LNCaP clone FGC (cell line): ENCODE measurements at regions not wholly inside any gene's neighbourhood (a gene's known extent, or its start where the extent isn't known, plus 50 kb on each side); places are given as distances from the start of the nearest gene placed in this dataset.
A peak's percentile ranks its signal among the peaks of the same experiment; 100 is the strongest.

Source experiments
- DNase-seq: peaks from one replicate; pipeline ENCODE4 v3.0.0-alpha.2; 2011; ENCODE audit warnings: low read depth
- H3K4me3 ChIP-seq: 2 replicates; pipeline ENCODE4 v1.5.1; 2011; ENCODE audit warnings: mild to moderate bottlenecking, low read depth, low read length, control low read depth
- CTCF ChIP-seq: IDR thresholded peaks from 2 replicates; pipeline ENCODE4 v1.5.1; 2012; ENCODE audit warnings: mild to moderate bottlenecking; ENCODE audit not compliant: control insufficient read depth, insufficient read depth; ENCODE audit errors: extremely low read depth

GRCh38 chrX:4674028-4674782 lies 960.8 kb upstream of the PRKX start:
- no peak overlapping the region for H3K4me3 ChIP-seq
- TF ChIP-seq CTCF: no peak
- no peak for DNase-seq

- no peak for TF ChIP-seq CTCF
- no peak for DNase-seq
- no peak overlapping the region for H3K4me3 ChIP-seq
Observed at GRCh38 chrX:4671344-4671743, 957.9 kb upstream of the PRKX start.

GRCh38 chrX:4670606-4671005 lies 957.2 kb upstream of the PRKX start:
- DNase-seq: no peak
- 0 out of 2 replicates have a peak, but pooled peaks have one; percentile 4 for TF ChIP-seq CTCF
- no peak overlapping the region for H3K4me3 ChIP-seq

GRCh38 chrX:4668802-4669536 lies 955.5 kb upstream of the PRKX start:
- no peak for DNase-seq
- no peak for TF ChIP-seq CTCF

GRCh38 chrX:4663085-4663484 lies 949.6 kb upstream of the PRKX start:
- DNase-seq: no peak
- no peak overlapping the region for H3K4me3 ChIP-seq
- no peak for TF ChIP-seq CTCF

More at GRCh38 chrX:4668802-4669536, 955.5 kb upstream of the PRKX start:
- H3K4me3 ChIP-seq: no peak overlapping the region

GRCh38 chrX:4661771-4662170 lies 948.3 kb upstream of the PRKX start:
- no peak overlapping the region for H3K4me3 ChIP-seq
- TF ChIP-seq CTCF: no peak
- DNase-seq: no peak
